ENCODE measurements at regions not wholly inside any gene's neighbourhood (a gene's known extent, or its start where the extent isn't known, plus 50 kb on each side); places are given as distances from the start of the nearest gene placed in this dataset.

GRCh38 chr22:49008682-49009235 is 818.9 kb downstream of the BRD1 start:
- TF ChIP-seq CTCF (IDR thresholded peaks at IDR 0.05) = no peak
- no peak for TF ChIP-seq POLR2AphosphoS5 (IDR thresholded peaks at IDR 0.05)
- no peak for TF ChIP-seq POLR2A (IDR thresholded peaks at IDR 0.05)
- TF ChIP-seq EP300 (IDR thresholded peaks at IDR 0.05) = no peak
